Loucy (cell line): ENCODE measurements at regions not wholly inside any gene's neighbourhood (a gene's known extent, or its start where the extent isn't known, plus 50 kb on each side); places are given as distances from the start of the nearest gene placed in this dataset.

Experiments used
- H2AFZ ChIP-seq: fragments of 200-600 bp; sonication (generic); 2 replicates; pipeline ENCODE4 v1.6.0; 2016; ENCODE audit warnings: antibody characterized with exemption, mild to moderate bottlenecking, low read length, moderate library complexity
- H3F3A ChIP-seq: fragments of 200-600 bp; 2 replicates; pipeline ENCODE4 v1.6.0; 2016; ENCODE audit warnings: antibody characterized with exemption, low read depth, mild to moderate bottlenecking
- H3K27me3 ChIP-seq: fragments of 200-600 bp; sonication (generic); 2 replicates; pipeline ENCODE4 v1.6.1; 2014; ENCODE audit warnings: low read length, mild to moderate bottlenecking; ENCODE audit not compliant: insufficient read depth, poor library complexity, severe bottlenecking
- H3K36me3 ChIP-seq: fragments of 200-600 bp; sonication (generic); 2 replicates; pipeline ENCODE4 v1.6.1; 2016; ENCODE audit warnings: low read length; ENCODE audit not compliant: insufficient read depth
- H3K4me1 ChIP-seq: fragments of 200-600 bp; sonication (generic); 2 replicates; pipeline ENCODE4 v1.5.1; 2014; ENCODE audit warnings: low read length, mild to moderate bottlenecking; ENCODE audit not compliant: insufficient read depth, poor library complexity, severe bottlenecking
- H3K4me2 ChIP-seq: fragments of 200-600 bp; sonication (generic); 2 replicates; pipeline ENCODE4 v1.6.0; 2014; ENCODE audit warnings: antibody characterized with exemption, low read length, low read depth, mild to moderate bottlenecking; ENCODE audit not compliant: poor library complexity, severe bottlenecking
- H3K4me3 ChIP-seq: fragments of 200-600 bp; sonication (generic); 2 replicates; pipeline ENCODE4 v1.5.1; 2014; ENCODE audit warnings: low read length, mild to moderate bottlenecking, mixed read lengths; ENCODE audit not compliant: poor library complexity, severe bottlenecking
- H3K79me2 ChIP-seq: fragments of 200-600 bp; sonication (generic); 2 replicates; pipeline ENCODE4 v1.6.1; 2014; ENCODE audit warnings: low read length; ENCODE audit not compliant: insufficient read depth
- H3K9ac ChIP-seq: fragments of 200-600 bp; sonication (generic); 2 replicates; pipeline ENCODE4 v1.6.0; 2014; ENCODE audit warnings: mild to moderate bottlenecking, low read depth, low read length, moderate library complexity; ENCODE audit not compliant: poor library complexity, severe bottlenecking
- H3K9me2 ChIP-seq: fragments of 200-600 bp; sonication (generic); replicated peaks from 2 replicates; pipeline ENCODE4 v1.6.1; 2016; ENCODE audit warnings: low read depth, low read length, mixed read lengths
- H3K9me3 ChIP-seq: fragments of 200-600 bp; sonication (generic); 2 replicates; pipeline ENCODE4 v1.6.1; 2014; ENCODE audit warnings: mild to moderate bottlenecking, antibody characterized with exemption, low read length, low read depth; ENCODE audit not compliant: insufficient read depth
- H4K20me1 ChIP-seq: fragments of 200-600 bp; sonication (generic); 2 replicates; pipeline ENCODE4 v1.6.0; 2014; ENCODE audit warnings: antibody characterized with exemption, low read length, mild to moderate bottlenecking; ENCODE audit not compliant: insufficient read depth, poor library complexity, severe bottlenecking
- EZH2phosphoT487 ChIP-seq: fragments of 200-600 bp; IDR thresholded peaks from 2 replicates; pipeline ENCODE4 v1.6.1; 2018; ENCODE audit warnings: antibody characterized with exemption, mild to moderate bottlenecking, moderate library complexity, borderline replicate concordance
- TF ChIP-seq, protein P1 (sequence below): fragments of 200-600 bp; sonication (generic); conservative IDR thresholded peaks from 2 replicates; pipeline ENCODE4 v1.5.1; 2014; ENCODE audit warnings: mild to moderate bottlenecking, antibody characterized with exemption, low read length

- no peaks in the 10 kb centered on the region for H3F3A ChIP-seq
- H3K79me2 ChIP-seq, result no peaks in the 10 kb centered on the region
- TF ChIP-seq EZH2phosphoT487, result no peak
- TF ChIP-seq, protein P1, sequence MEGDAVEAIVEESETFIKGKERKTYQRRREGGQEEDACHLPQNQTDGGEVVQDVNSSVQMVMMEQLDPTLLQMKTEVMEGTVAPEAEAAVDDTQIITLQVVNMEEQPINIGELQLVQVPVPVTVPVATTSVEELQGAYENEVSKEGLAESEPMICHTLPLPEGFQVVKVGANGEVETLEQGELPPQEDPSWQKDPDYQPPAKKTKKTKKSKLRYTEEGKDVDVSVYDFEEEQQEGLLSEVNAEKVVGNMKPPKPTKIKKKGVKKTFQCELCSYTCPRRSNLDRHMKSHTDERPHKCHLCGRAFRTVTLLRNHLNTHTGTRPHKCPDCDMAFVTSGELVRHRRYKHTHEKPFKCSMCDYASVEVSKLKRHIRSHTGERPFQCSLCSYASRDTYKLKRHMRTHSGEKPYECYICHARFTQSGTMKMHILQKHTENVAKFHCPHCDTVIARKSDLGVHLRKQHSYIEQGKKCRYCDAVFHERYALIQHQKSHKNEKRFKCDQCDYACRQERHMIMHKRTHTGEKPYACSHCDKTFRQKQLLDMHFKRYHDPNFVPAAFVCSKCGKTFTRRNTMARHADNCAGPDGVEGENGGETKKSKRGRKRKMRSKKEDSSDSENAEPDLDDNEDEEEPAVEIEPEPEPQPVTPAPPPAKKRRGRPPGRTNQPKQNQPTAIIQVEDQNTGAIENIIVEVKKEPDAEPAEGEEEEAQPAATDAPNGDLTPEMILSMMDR, result no peak
- H3K4me3 ChIP-seq, result no peak overlapping the region
- H3K9me3 ChIP-seq, result no peaks in the 10 kb centered on the region
- no peak overlapping the region for H3K4me2 ChIP-seq
- no peak overlapping the region for H3K9ac ChIP-seq
- peaks cover 17% of the 10 kb centered on the region for H3K4me1 ChIP-seq
- H3K36me3 ChIP-seq, result no peaks in the 10 kb centered on the region
- H3K9me2 ChIP-seq, result no peaks in the 10 kb centered on the region
- no peak overlapping the region; the same call in 1 of the 2 replicates for H2AFZ ChIP-seq
- no peaks in the 10 kb centered on the region for H4K20me1 ChIP-seq
- no peaks in the 10 kb centered on the region for H3K27me3 ChIP-seq
Observed at GRCh38 chr7:101717628-101718357, 88.7 kb upstream of the MYL10 start.

DNA sequence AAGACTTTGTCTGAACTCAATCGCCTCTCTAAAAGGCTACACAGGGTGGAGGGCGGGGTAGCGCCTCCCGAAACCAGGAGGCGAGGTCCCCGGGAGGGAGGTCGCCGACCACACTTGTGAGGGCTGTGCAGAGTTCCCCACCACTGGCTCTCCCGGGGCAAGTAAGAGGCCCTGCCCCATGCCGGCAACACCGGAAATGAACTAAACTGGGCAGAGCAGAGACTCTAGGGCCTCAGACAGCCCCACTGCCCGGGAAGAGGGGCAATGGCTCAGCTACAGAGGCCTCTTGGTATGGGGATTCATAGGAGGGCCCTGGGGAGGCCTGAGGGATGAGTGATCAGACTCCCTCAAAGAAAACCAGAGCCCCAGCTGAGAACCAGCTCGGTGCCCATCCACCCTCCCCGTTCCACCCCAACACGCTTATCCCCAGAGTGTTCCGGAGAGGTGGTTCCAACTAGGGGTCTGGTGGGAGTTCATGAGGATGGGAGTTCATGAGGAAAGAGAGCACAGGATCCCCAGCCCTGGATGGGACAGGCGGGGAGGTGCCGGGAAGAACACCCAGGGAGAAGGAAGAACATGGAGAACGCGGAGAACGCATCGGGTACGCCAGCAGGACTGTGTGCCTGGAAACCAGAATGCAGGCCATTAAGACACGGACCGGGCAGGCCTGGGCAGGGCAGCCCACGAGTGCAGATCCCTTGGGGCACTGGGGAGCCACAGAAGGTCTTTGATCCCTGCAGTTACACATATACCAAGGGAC, 89.4 kb upstream of the MYL10 start:
- Histone ChIP-seq H3K9me2 (no peaks in the 10 kb centered on the region), H3K4me1 (peaks cover 17% of the 10 kb centered on the region), H3K4me3 (no peak overlapping the region), H2AFZ (no peak overlapping the region), H3K9me3 (no peaks in the 10 kb centered on the region), H3K79me2 (no peaks in the 10 kb centered on the region), H3F3A (no peaks in the 10 kb centered on the region), H3K27me3 (no peaks in the 10 kb centered on the region), H3K9ac (no peak overlapping the region), H3K36me3 (no peaks in the 10 kb centered on the region), H4K20me1 (no peaks in the 10 kb centered on the region), H3K4me2 (no peak overlapping the region)
- no peak for TF ChIP-seq EZH2phosphoT487
- TF ChIP-seq, protein P1, result no peak

- no peaks in the 10 kb centered on the region for H3K27me3 ChIP-seq
- H3K9me3 ChIP-seq, result no peaks in the 10 kb centered on the region
- no peak for TF ChIP-seq EZH2phosphoT487
- TF ChIP-seq, protein P1, result no peak
- H3K36me3 ChIP-seq, result no peaks in the 10 kb centered on the region
- no peak overlapping the region for H3K9ac ChIP-seq
- no peaks in the 10 kb centered on the region for H3F3A ChIP-seq
- peaks cover 17% of the 10 kb centered on the region for H3K4me1 ChIP-seq
- H3K4me3 ChIP-seq, result no peak overlapping the region
- no peaks in the 10 kb centered on the region for H3K79me2 ChIP-seq
- no peak overlapping the region for H2AFZ ChIP-seq
- H3K4me2 ChIP-seq, result no peak overlapping the region
- H3K9me2 ChIP-seq, result no peaks in the 10 kb centered on the region
- H4K20me1 ChIP-seq, result no peaks in the 10 kb centered on the region
Observed at GRCh38 chr7:101719123-101719470, 90.0 kb upstream of the MYL10 start.
